Right renal cortex interstitium (tissue), 3 donors: ENCODE measurements at regions not wholly inside any gene's neighbourhood (a gene's known extent, or its start where the extent isn't known, plus 50 kb on each side); places are given as distances from the start of the nearest gene placed in this dataset.

Experiments
- DNase-seq, 3 donors: peaks; one replicate each; pipeline ENCODE4 v3.0.0-alpha.2; 2013; ENCODE audit warnings: low read depth in 3 of 3, low spot score in 2 of 3

GRCh38 chr11:112398798-112399478, 138.3 kb upstream of the PLET1 start:
- DNase-seq = no peak

- no peak for DNase-seq
These were observed 139.9 kb upstream of the PLET1 start for GRCh38 chr11:112400476-112401014.

- no peak for DNase-seq
These were observed 140.5 kb upstream of the PLET1 start for GRCh38 chr11:112401036-112401769.

- DNase-seq = no peak
These were observed 142.8 kb upstream of the PLET1 start for GRCh38 chr11:112403432-112403831.

GRCh38 chr11:112404112-112404511, 143.5 kb upstream of the PLET1 start:
- no peak for DNase-seq

GRCh38 chr11:112408517-112408916, 147.9 kb upstream of the PLET1 start:
- no peak for DNase-seq

- DNase-seq = no peak
These were observed 149.7 kb upstream of the PLET1 start for GRCh38 chr11:112410325-112410724.

- no peak for DNase-seq
These were observed 151.7 kb upstream of the PLET1 start for GRCh38 chr11:112412383-112412782.

- DNase-seq = no peak
These were observed 156.7 kb upstream of the PLET1 start for GRCh38 chr11:112417339-112417738.

GRCh38 chr11:112418438-112418837, 157.8 kb upstream of the PLET1 start:
- no peak for DNase-seq

- DNase-seq = no peak
These were observed 161.2 kb upstream of the PLET1 start for GRCh38 chr11:112421879-112422278.

GRCh38 chr11:112425121-112425520, 164.5 kb upstream of the PLET1 start:
- no peak for DNase-seq

- DNase-seq = no peak
These were observed 176.4 kb upstream of the PLET1 start for GRCh38 chr11:112437096-112437495.

GRCh38 chr11:112439614-112440013, 179.0 kb upstream of the PLET1 start:
- DNase-seq = no peak

- DNase-seq = no peak
These were observed 179.9 kb upstream of the PLET1 start for GRCh38 chr11:112440518-112440917.

GRCh38 chr11:112448168-112448567, 187.5 kb upstream of the PLET1 start:
- no peak for DNase-seq

GRCh38 chr11:112448806-112449205, 188.1 kb upstream of the PLET1 start:
- no peak for DNase-seq

- no peak for DNase-seq
These were observed 190.6 kb upstream of the PLET1 start for GRCh38 chr11:112451250-112451649.

- DNase-seq = no peak
These were observed 193.2 kb upstream of the PLET1 start for GRCh38 chr11:112453601-112454577.

- DNase-seq = no peak
These were observed 194.2 kb upstream of the PLET1 start for GRCh38 chr11:112454841-112455240.

GRCh38 chr11:112455791-112456190, 195.1 kb upstream of the PLET1 start:
- DNase-seq = no peak
